HEK293 (cell line): ENCODE measurements at regions not wholly inside any gene's neighbourhood (a gene's known extent, or its start where the extent isn't known, plus 50 kb on each side); places are given as distances from the start of the nearest gene placed in this dataset.

Source experiments
- CTCF ChIA-PET: fragments of 350-600 bp; formaldehyde crosslinking; extraction: SDS; loops from one replicate; lab custom pipeline; 2021; ENCODE audit warnings: antibody characterized with exemption; lab: Yijun Ruan, JAX
- POLR2A ChIA-PET: fragments of 300-600 bp; formaldehyde crosslinking; extraction: SDS; loops from one replicate; lab custom pipeline; 2020; ENCODE audit warnings: antibody characterized with exemption, inconsistent platforms; lab: Yijun Ruan, JAX
- H3K27ac ChIP-seq: fragments of 200-500 bp; sonication (Bioruptor generic); 2 replicates; pipeline ENCODE4 v1.5.1; 2014; ENCODE audit warnings: low read depth, low read length, control low read depth, inconsistent platforms; ENCODE audit errors: extremely low read depth
- H3K36me3 ChIP-seq, 2 experiments: fragments of 200-500 bp in 1 of 2; sonication (Bioruptor generic) in 1 of 2; 1 replicate in 1 of 2; 2 replicates in 1 of 2; pipeline ENCODE4 v1.5.1; 2014 to 2017; ENCODE audit warnings: inconsistent platforms in 2 of 2, low read length in 2 of 2; ENCODE audit not compliant: control insufficient read depth in 2 of 2, insufficient read depth in 1 of 2
- H3K4me1 ChIP-seq: fragments of 200-500 bp; sonication (Bioruptor generic); 2 replicates; pipeline ENCODE4 v1.5.1; 2014; ENCODE audit warnings: mild to moderate bottlenecking, low read length, inconsistent platforms; ENCODE audit not compliant: control insufficient read depth, insufficient read depth
- H3K4me3 ChIP-seq: 2 replicates; pipeline ENCODE4 v1.5.1; 2011; ENCODE audit warnings: low read depth, mild to moderate bottlenecking, control low read depth, low read length, moderate library complexity
- H3K9me3 ChIP-seq: fragments of 200-500 bp; sonication (Bioruptor generic); 2 replicates; pipeline ENCODE4 v1.5.1; 2014; ENCODE audit warnings: low read depth, low read length, inconsistent platforms; ENCODE audit not compliant: control insufficient read depth, insufficient read depth
- CTCF ChIP-seq: fragments of 450-650 bp; formaldehyde crosslinking; IDR thresholded peaks from 2 replicates; pipeline ENCODE4 v1.5.1; 2016; ENCODE audit warnings: missing biosample characterization, missing genetic modification characterization
- MYNN ChIP-seq: fragments of 450-650 bp; formaldehyde crosslinking; IDR thresholded peaks from 2 replicates; pipeline ENCODE4 v1.5.1; 2016; ENCODE audit warnings: missing biosample characterization, missing genetic modification characterization, borderline replicate concordance
- PRDM6 ChIP-seq: fragments of 450-650 bp; formaldehyde crosslinking; IDR thresholded peaks from 2 replicates; pipeline ENCODE4 v1.5.1; 2017; ENCODE audit warnings: missing biosample characterization, missing genetic modification characterization
- RBAK ChIP-seq: fragments of 450-650 bp; formaldehyde crosslinking; IDR thresholded peaks from 2 replicates; pipeline ENCODE4 v1.5.1; 2016; ENCODE audit warnings: missing biosample characterization, missing genetic modification characterization
- REST ChIP-seq: fragments of 450-650 bp; formaldehyde crosslinking; IDR thresholded peaks from 2 replicates; pipeline ENCODE4 v1.5.1; 2016; ENCODE audit warnings: missing biosample characterization, missing genetic modification characterization
- SALL2 ChIP-seq: fragments of 450-650 bp; formaldehyde crosslinking; IDR thresholded peaks from 2 replicates; pipeline ENCODE4 v1.5.0; 2017; ENCODE audit warnings: missing biosample characterization, mild to moderate bottlenecking, missing genetic modification characterization, borderline replicate concordance
- TRIM28 ChIP-seq: IDR thresholded peaks from 2 replicates; pipeline ENCODE4 v1.6.1; 2011; ENCODE audit warnings: low read length, control low read depth, borderline replicate concordance
- WT1 ChIP-seq: fragments of 450-650 bp; formaldehyde crosslinking; IDR thresholded peaks from 2 replicates; pipeline ENCODE4 v1.5.1; 2016; ENCODE audit warnings: missing biosample characterization, missing genetic modification characterization
- ZFP69B ChIP-seq: fragments of 450-650 bp; formaldehyde crosslinking; IDR thresholded peaks from 2 replicates; pipeline ENCODE4 v1.5.1; 2016; ENCODE audit warnings: missing biosample characterization, missing genetic modification characterization
- ZNF148 ChIP-seq: fragments of 450-650 bp; formaldehyde crosslinking; IDR thresholded peaks from 2 replicates; pipeline ENCODE4 v1.5.0; 2017; ENCODE audit warnings: missing biosample characterization, missing genetic modification characterization, borderline replicate concordance
- ZNF19 ChIP-seq: fragments of 450-650 bp; formaldehyde crosslinking; IDR thresholded peaks from 2 replicates; pipeline ENCODE4; 2016; ENCODE audit warnings: missing biosample characterization, missing genetic modification characterization, low read depth
- ZNF2 ChIP-seq: fragments of 450-650 bp; formaldehyde crosslinking; IDR thresholded peaks from 2 replicates; pipeline ENCODE4 v1.5.1; 2016; ENCODE audit warnings: missing biosample characterization, missing genetic modification characterization
- ZNF202 ChIP-seq: fragments of 450-650 bp; formaldehyde crosslinking; IDR thresholded peaks from 2 replicates; pipeline ENCODE4 v1.5.1; 2016; ENCODE audit warnings: missing biosample characterization, missing genetic modification characterization, borderline replicate concordance
- ZNF24 ChIP-seq: fragments of 450-650 bp; formaldehyde crosslinking; IDR thresholded peaks from 2 replicates; pipeline ENCODE4 v1.5.1; 2016; ENCODE audit warnings: missing biosample characterization, missing genetic modification characterization
- ZNF248 ChIP-seq: fragments of 450-650 bp; formaldehyde crosslinking; IDR thresholded peaks from 2 replicates; pipeline ENCODE4 v1.5.1; 2017; ENCODE audit warnings: missing biosample characterization, missing genetic modification characterization
- ZNF311 ChIP-seq: fragments of 450-650 bp; formaldehyde crosslinking; IDR thresholded peaks from 2 replicates; pipeline ENCODE4 v1.5.1; 2017; ENCODE audit warnings: missing biosample characterization, missing genetic modification characterization, borderline replicate concordance
- ZNF433 ChIP-seq: fragments of 450-650 bp; formaldehyde crosslinking; IDR thresholded peaks from 2 replicates; pipeline ENCODE4 v1.5.1; 2016; ENCODE audit warnings: missing biosample characterization, missing genetic modification characterization, low read depth
- ZNF501 ChIP-seq: fragments of 450-650 bp; formaldehyde crosslinking; IDR thresholded peaks from 2 replicates; pipeline ENCODE4 v1.5.1; 2016; ENCODE audit warnings: missing biosample characterization, missing genetic modification characterization
- ZNF514 ChIP-seq: fragments of 450-650 bp; formaldehyde crosslinking; IDR thresholded peaks from 2 replicates; pipeline ENCODE4 v1.5.1; 2016; ENCODE audit warnings: missing biosample characterization, missing genetic modification characterization
- ZNF785 ChIP-seq: fragments of 450-650 bp; formaldehyde crosslinking; IDR thresholded peaks from 2 replicates; pipeline ENCODE4 v1.5.1; 2016; ENCODE audit warnings: missing biosample characterization, missing genetic modification characterization

GRCh38 chr2:58922245-58922644, 681.1 kb upstream of the FANCL start:
- Histone ChIP-seq H3K27ac (no peak overlapping the region), H3K36me3 (no peaks in the 10 kb centered on the region), H3K4me1 (peaks cover 5% of the 10 kb centered on the region; the same call in 1 of the 2 replicates), H3K4me3 (no peak overlapping the region), H3K9me3 (no peaks in the 10 kb centered on the region)
- POLR2A ChIA-PET = no interaction called here
- CTCF ChIA-PET = no interaction called here
- no peak for TF ChIP-seq ZNF514 (tag by site-specific recombination)
- TF ChIP-seq ZNF202 (tag by site-specific recombination) = no peak
- no peak for TF ChIP-seq ZNF785 (tag by site-specific recombination)
- TF ChIP-seq ZNF433 = no peak
- no peak for TF ChIP-seq REST
- TF ChIP-seq RBAK = no peak
- TF ChIP-seq CTCF (tag by site-specific recombination) = no peak
- TF ChIP-seq SALL2 (tag by site-specific recombination) = no peak
- no peak for TF ChIP-seq MYNN (tag by site-specific recombination)
- TF ChIP-seq WT1 (tag by site-specific recombination) = no peak
- TF ChIP-seq TRIM28 = no peak
- no peak for TF ChIP-seq ZNF501
- no peak for TF ChIP-seq ZNF19
- TF ChIP-seq PRDM6 (tag by site-specific recombination) = no peak
- no peak for TF ChIP-seq ZNF2 (tag by site-specific recombination)

- ChIA-PET CTCF (interaction anchor here (0.5 to 0.6 kb wide), 2 partner anchors 21 to 160 kb away, joined by 3 to 4 read pairs; no protein-coding TSS in a partner anchor), POLR2A (no interaction called here)
- Histone ChIP-seq H3K36me3 (no peaks in the 10 kb centered on the region), H3K27ac (no peak overlapping the region), H3K4me3 (no peak overlapping the region), H3K9me3 (no peaks in the 10 kb centered on the region), H3K4me1 (peaks cover 5% of the 10 kb centered on the region; the same call in 1 of the 2 replicates)
- no peak for TF ChIP-seq ZNF24
- no peak for TF ChIP-seq ZNF248 (tag by site-specific recombination)
- TF ChIP-seq ZNF148 (tag by site-specific recombination) = no peak
- TF ChIP-seq ZFP69B (tag by site-specific recombination) = no peak
- TF ChIP-seq ZNF311 (tag by site-specific recombination) = no peak
Observed at GRCh38 chr2:58921676-58922075, 680.6 kb upstream of the FANCL start.
